HL-60 (cell line): ENCODE measurements at regions not wholly inside any gene's neighbourhood (a gene's known extent, or its start where the extent isn't known, plus 50 kb on each side); places are given as distances from the start of the nearest gene placed in this dataset.

Experiments used
- SPI1 ChIP-seq: IDR thresholded peaks from 2 replicates; pipeline ENCODE4 v1.6.1; 2012; ENCODE audit warnings: low read depth, mild to moderate bottlenecking, borderline replicate concordance
- TF ChIP-seq, protein P1 (sequence below): IDR thresholded peaks from one replicate; pipeline ENCODE4 v1.5.1; 2011; ENCODE audit warnings: low read length, control low read depth, inconsistent platforms; ENCODE audit not compliant: insufficient read depth
- TF ChIP-seq, protein P2 (sequence below): IDR thresholded peaks from 2 replicates; pipeline ENCODE4 v1.6.1; 2012; ENCODE audit warnings: low read depth; ENCODE audit not compliant: insufficient replicate concordance

- TF ChIP-seq, protein P1, sequence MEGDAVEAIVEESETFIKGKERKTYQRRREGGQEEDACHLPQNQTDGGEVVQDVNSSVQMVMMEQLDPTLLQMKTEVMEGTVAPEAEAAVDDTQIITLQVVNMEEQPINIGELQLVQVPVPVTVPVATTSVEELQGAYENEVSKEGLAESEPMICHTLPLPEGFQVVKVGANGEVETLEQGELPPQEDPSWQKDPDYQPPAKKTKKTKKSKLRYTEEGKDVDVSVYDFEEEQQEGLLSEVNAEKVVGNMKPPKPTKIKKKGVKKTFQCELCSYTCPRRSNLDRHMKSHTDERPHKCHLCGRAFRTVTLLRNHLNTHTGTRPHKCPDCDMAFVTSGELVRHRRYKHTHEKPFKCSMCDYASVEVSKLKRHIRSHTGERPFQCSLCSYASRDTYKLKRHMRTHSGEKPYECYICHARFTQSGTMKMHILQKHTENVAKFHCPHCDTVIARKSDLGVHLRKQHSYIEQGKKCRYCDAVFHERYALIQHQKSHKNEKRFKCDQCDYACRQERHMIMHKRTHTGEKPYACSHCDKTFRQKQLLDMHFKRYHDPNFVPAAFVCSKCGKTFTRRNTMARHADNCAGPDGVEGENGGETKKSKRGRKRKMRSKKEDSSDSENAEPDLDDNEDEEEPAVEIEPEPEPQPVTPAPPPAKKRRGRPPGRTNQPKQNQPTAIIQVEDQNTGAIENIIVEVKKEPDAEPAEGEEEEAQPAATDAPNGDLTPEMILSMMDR: no peak
- TF ChIP-seq, protein P2, sequence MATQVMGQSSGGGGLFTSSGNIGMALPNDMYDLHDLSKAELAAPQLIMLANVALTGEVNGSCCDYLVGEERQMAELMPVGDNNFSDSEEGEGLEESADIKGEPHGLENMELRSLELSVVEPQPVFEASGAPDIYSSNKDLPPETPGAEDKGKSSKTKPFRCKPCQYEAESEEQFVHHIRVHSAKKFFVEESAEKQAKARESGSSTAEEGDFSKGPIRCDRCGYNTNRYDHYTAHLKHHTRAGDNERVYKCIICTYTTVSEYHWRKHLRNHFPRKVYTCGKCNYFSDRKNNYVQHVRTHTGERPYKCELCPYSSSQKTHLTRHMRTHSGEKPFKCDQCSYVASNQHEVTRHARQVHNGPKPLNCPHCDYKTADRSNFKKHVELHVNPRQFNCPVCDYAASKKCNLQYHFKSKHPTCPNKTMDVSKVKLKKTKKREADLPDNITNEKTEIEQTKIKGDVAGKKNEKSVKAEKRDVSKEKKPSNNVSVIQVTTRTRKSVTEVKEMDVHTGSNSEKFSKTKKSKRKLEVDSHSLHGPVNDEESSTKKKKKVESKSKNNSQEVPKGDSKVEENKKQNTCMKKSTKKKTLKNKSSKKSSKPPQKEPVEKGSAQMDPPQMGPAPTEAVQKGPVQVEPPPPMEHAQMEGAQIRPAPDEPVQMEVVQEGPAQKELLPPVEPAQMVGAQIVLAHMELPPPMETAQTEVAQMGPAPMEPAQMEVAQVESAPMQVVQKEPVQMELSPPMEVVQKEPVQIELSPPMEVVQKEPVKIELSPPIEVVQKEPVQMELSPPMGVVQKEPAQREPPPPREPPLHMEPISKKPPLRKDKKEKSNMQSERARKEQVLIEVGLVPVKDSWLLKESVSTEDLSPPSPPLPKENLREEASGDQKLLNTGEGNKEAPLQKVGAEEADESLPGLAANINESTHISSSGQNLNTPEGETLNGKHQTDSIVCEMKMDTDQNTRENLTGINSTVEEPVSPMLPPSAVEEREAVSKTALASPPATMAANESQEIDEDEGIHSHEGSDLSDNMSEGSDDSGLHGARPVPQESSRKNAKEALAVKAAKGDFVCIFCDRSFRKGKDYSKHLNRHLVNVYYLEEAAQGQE: no peak
- TF ChIP-seq SPI1: no peak
Observed at GRCh38 chr9:2286825-2287455, 271.8 kb downstream of the SMARCA2 start.
